Neural cell (in vitro differentiated cells): ENCODE measurements at regions not wholly inside any gene's neighbourhood (a gene's known extent, or its start where the extent isn't known, plus 50 kb on each side); places are given as distances from the start of the nearest gene placed in this dataset.

ENCODE experiments used
- H2AFZ ChIP-seq: fragments of 200-600, 300-800 bp; sonication (generic), shearing (Covaris generic); 2 replicates; pipeline ENCODE4 v1.6.0; 2014; ENCODE audit warnings: low read depth, mild to moderate bottlenecking, antibody characterized with exemption, low read length, moderate library complexity
- H3F3A ChIP-seq: fragments of 200-600 bp; shearing (Covaris generic); 2 replicates; pipeline ENCODE4 v1.6.1; 2016; ENCODE audit warnings: mild to moderate bottlenecking, moderate library complexity, mixed read lengths, antibody characterized with exemption, low read length; ENCODE audit not compliant: insufficient read depth, poor library complexity, severe bottlenecking
- H3K27ac ChIP-seq: fragments of 200-600, 300-800 bp; sonication (generic), shearing (Covaris generic); 2 replicates; pipeline ENCODE4 v1.5.1; 2014; ENCODE audit warnings: mild to moderate bottlenecking, low read length, moderate library complexity
- H3K27me3 ChIP-seq: fragments of 300-800, 200-600 bp; sonication (generic), shearing (Covaris generic); 2 replicates; pipeline ENCODE4 v1.6.0; 2014; ENCODE audit warnings: mild to moderate bottlenecking, low read depth, low read length, moderate library complexity; ENCODE audit not compliant: insufficient read depth
- H3K36me3 ChIP-seq: fragments of 300-800, 200-600 bp; sonication (generic), shearing (Covaris generic); 2 replicates; pipeline ENCODE4 v1.5.1; 2014; ENCODE audit warnings: mild to moderate bottlenecking, antibody characterized with exemption, low read length, moderate library complexity; ENCODE audit not compliant: insufficient read depth
- H3K4me2 ChIP-seq: fragments of 300-800, 200-600 bp; sonication (generic), shearing (Covaris generic); 2 replicates; pipeline ENCODE4 v1.6.0; 2014; ENCODE audit warnings: mild to moderate bottlenecking, low read length
- H3K4me3 ChIP-seq: fragments of 300-800, 200-600 bp; sonication (generic), shearing (Covaris generic); 2 replicates; pipeline ENCODE4 v1.5.1; 2014; ENCODE audit warnings: mild to moderate bottlenecking, low read length, moderate library complexity
- H3K79me2 ChIP-seq: fragments of 200-600 bp; shearing (Covaris generic); replicated peaks from 2 replicates; pipeline ENCODE4 v1.6.0; 2014; ENCODE audit warnings: mild to moderate bottlenecking, low read length, moderate library complexity; ENCODE audit not compliant: insufficient read depth
- H3K9ac ChIP-seq: fragments of 300-800, 200-600 bp; sonication (generic), shearing (Covaris generic); 2 replicates; pipeline ENCODE4 v1.6.1; 2016; ENCODE audit warnings: mild to moderate bottlenecking, low read length, mixed read lengths
- H3K9me2 ChIP-seq: fragments of 200-600 bp; shearing (Covaris generic); 2 replicates; pipeline ENCODE4 v1.6.1; 2016; ENCODE audit warnings: mild to moderate bottlenecking, low read length, mixed read lengths; ENCODE audit not compliant: insufficient read depth
- H3K9me3 ChIP-seq: fragments of 200-600, 300-800 bp; sonication (generic), shearing (Covaris generic); 2 replicates; pipeline ENCODE4 v1.6.1; 2016; ENCODE audit warnings: mild to moderate bottlenecking, mixed run types, low read length, moderate library complexity, mixed read lengths
- H4K20me1 ChIP-seq: fragments of 200-600 bp; shearing (Covaris generic); 2 replicates; pipeline ENCODE4 v1.6.1; 2016; ENCODE audit warnings: mild to moderate bottlenecking, mixed run types; ENCODE audit not compliant: insufficient read depth
- CTCF ChIP-seq: fragments of 450-650 bp; IDR thresholded peaks from 2 replicates; pipeline ENCODE4 v1.5.1; 2014; ENCODE audit warnings: antibody characterized with exemption, mild to moderate bottlenecking, moderate library complexity; ENCODE audit not compliant: poor library complexity, severe bottlenecking
- EP300 ChIP-seq: fragments of 450-650 bp; conservative IDR thresholded peaks from 2 replicates; pipeline ENCODE4 v1.6.1; 2014; ENCODE audit warnings: antibody characterized with exemption, mild to moderate bottlenecking, moderate library complexity; ENCODE audit not compliant: poor library complexity, severe bottlenecking
- EZH2 ChIP-seq: fragments of 200-600, 300-800 bp; shearing (Covaris generic), sonication (generic); IDR thresholded peaks from 2 replicates; pipeline ENCODE4 v1.6.1; 2014; ENCODE audit warnings: antibody characterized with exemption, low read length, borderline replicate concordance, mild to moderate bottlenecking; ENCODE audit not compliant: insufficient read depth, poor library complexity, severe bottlenecking
- MXI1 ChIP-seq: fragments of 450-650 bp; conservative IDR thresholded peaks from 2 replicates; pipeline ENCODE4 v1.6.1; 2014; ENCODE audit warnings: antibody characterized with exemption, mild to moderate bottlenecking; ENCODE audit not compliant: poor library complexity, severe bottlenecking
- POLR2AphosphoS5 ChIP-seq: IDR thresholded peaks from 2 replicates; pipeline ENCODE4 v1.6.1; 2012
- RAD21 ChIP-seq: fragments of 450-650 bp; conservative IDR thresholded peaks from 2 replicates; pipeline ENCODE4 v1.6.1; 2014; ENCODE audit warnings: antibody characterized with exemption, mild to moderate bottlenecking, moderate library complexity
- REST ChIP-seq: IDR thresholded peaks from 2 replicates; pipeline ENCODE4 v1.6.1; 2012; ENCODE audit warnings: borderline replicate concordance
- SMC3 ChIP-seq: fragments of 450-650 bp; conservative IDR thresholded peaks from 2 replicates; pipeline ENCODE4 v1.6.1; 2014; ENCODE audit warnings: antibody characterized with exemption, mild to moderate bottlenecking, moderate library complexity; ENCODE audit not compliant: poor library complexity
- TAF1 ChIP-seq: IDR thresholded peaks from 2 replicates; pipeline ENCODE4 v1.6.1; 2012; ENCODE audit warnings: low read depth

- Histone ChIP-seq H3K27ac (no peak overlapping the region), H3K9ac (no peak overlapping the region), H4K20me1 (no peaks in the 10 kb centered on the region)
Observed at GRCh38 chr22:48630848-48631247, 1196.8 kb downstream of the BRD1 start.

GRCh38 chr22:48630433-48630754 lies 1197.3 kb downstream of the BRD1 start:
- Histone ChIP-seq H3K4me2 (no peak overlapping the region), H4K20me1 (no peaks in the 10 kb centered on the region), H3K27me3 (no peaks in the 10 kb centered on the region), H3K79me2 (no peaks in the 10 kb centered on the region), H2AFZ (no peak overlapping the region), H3K4me3 (no peak overlapping the region), H3K36me3 (no peaks in the 10 kb centered on the region), H3K9ac (no peak overlapping the region), H3K9me2 (no peaks in the 10 kb centered on the region), H3K27ac (no peak overlapping the region), H3K9me3 (no peaks in the 10 kb centered on the region), H3F3A (no peaks in the 10 kb centered on the region)
- TF ChIP-seq MXI1 (no peak), TAF1 (no peak), REST (no peak), EZH2 (no peak), POLR2AphosphoS5 (no peak), EP300 (no peak), RAD21 (no peak), SMC3 (no peak)

More at GRCh38 chr22:48630848-48631247, 1196.8 kb downstream of the BRD1 start:
- Histone ChIP-seq H3K27me3 (no peaks in the 10 kb centered on the region), H3K36me3 (no peaks in the 10 kb centered on the region), H3K79me2 (no peaks in the 10 kb centered on the region), H3K9me2 (no peaks in the 10 kb centered on the region), H3K4me2 (no peak overlapping the region), H3F3A (no peaks in the 10 kb centered on the region), H3K9me3 (no peaks in the 10 kb centered on the region), H2AFZ (no peak overlapping the region), H3K4me3 (no peak overlapping the region)
- TF ChIP-seq TAF1 (no peak), EP300 (no peak), RAD21 (no peak), CTCF (no peak), SMC3 (no peak), POLR2AphosphoS5 (no peak), EZH2 (no peak), MXI1 (no peak), REST (no peak)
